ENCODE measurements at regions not wholly inside any gene's neighbourhood (a gene's known extent, or its start where the extent isn't known, plus 50 kb on each side); places are given as distances from the start of the nearest gene placed in this dataset.
A peak's percentile ranks its signal among the peaks of the same experiment; 100 is the strongest.

GRCh38 chr9:16303506-16303905 is 567.0 kb downstream of the BNC2 start:
- DNase-seq, result no peak
- no peak overlapping the region for H3K27ac ChIP-seq
- no peaks in the 10 kb centered on the region for H3K36me3 ChIP-seq
- intact Hi-C loops (cut with DNase I; ENCODE audit: low total_unique reads), result no loop called here
- no peaks in the 10 kb centered on the region for H3K27me3 ChIP-seq
- H3K4me3 ChIP-seq, result no peak overlapping the region
- H3K4me1 ChIP-seq, result no peaks in the 10 kb centered on the region
- H3K9me3 ChIP-seq, result no peaks in the 10 kb centered on the region
- no peak for TF ChIP-seq POLR2A (IDR thresholded peaks at IDR 0.05)
- TF ChIP-seq, protein P1, sequence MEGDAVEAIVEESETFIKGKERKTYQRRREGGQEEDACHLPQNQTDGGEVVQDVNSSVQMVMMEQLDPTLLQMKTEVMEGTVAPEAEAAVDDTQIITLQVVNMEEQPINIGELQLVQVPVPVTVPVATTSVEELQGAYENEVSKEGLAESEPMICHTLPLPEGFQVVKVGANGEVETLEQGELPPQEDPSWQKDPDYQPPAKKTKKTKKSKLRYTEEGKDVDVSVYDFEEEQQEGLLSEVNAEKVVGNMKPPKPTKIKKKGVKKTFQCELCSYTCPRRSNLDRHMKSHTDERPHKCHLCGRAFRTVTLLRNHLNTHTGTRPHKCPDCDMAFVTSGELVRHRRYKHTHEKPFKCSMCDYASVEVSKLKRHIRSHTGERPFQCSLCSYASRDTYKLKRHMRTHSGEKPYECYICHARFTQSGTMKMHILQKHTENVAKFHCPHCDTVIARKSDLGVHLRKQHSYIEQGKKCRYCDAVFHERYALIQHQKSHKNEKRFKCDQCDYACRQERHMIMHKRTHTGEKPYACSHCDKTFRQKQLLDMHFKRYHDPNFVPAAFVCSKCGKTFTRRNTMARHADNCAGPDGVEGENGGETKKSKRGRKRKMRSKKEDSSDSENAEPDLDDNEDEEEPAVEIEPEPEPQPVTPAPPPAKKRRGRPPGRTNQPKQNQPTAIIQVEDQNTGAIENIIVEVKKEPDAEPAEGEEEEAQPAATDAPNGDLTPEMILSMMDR (IDR thresholded peaks at IDR 0.05), result no peak

- no peak overlapping the region for H3K27ac ChIP-seq
- H3K36me3 ChIP-seq, result no peaks in the 10 kb centered on the region
- H3K4me3 ChIP-seq, result no peak overlapping the region
- no peaks in the 10 kb centered on the region for H3K4me1 ChIP-seq
- TF ChIP-seq, protein P1 (IDR thresholded peaks at IDR 0.05), result no peak
- TF ChIP-seq POLR2A (IDR thresholded peaks at IDR 0.05), result no peak
- no peaks in the 10 kb centered on the region for H3K9me3 ChIP-seq
- no peak for DNase-seq
- no peaks in the 10 kb centered on the region for H3K27me3 ChIP-seq
- intact Hi-C loops (cut with DNase I; ENCODE audit: low total_unique reads), result no loop called here
These were observed 566.2 kb downstream of the BNC2 start for GRCh38 chr9:16304301-16304700.

- H3K4me3 ChIP-seq, result no peak overlapping the region
- TF ChIP-seq, protein P1 (IDR thresholded peaks at IDR 0.05), result no peak
- no peak for TF ChIP-seq POLR2A (IDR thresholded peaks at IDR 0.05)
- no peak overlapping the region for H3K27ac ChIP-seq
- H3K36me3 ChIP-seq, result no peaks in the 10 kb centered on the region
- H3K9me3 ChIP-seq, result no peaks in the 10 kb centered on the region
- H3K4me1 ChIP-seq, result no peaks in the 10 kb centered on the region
- DNase-seq, result no peak
- no peaks in the 10 kb centered on the region for H3K27me3 ChIP-seq
- intact Hi-C loops (cut with DNase I; ENCODE audit: low total_unique reads), result no loop called here
These were observed 563.9 kb downstream of the BNC2 start for GRCh38 chr9:16306586-16306985.

DNA sequence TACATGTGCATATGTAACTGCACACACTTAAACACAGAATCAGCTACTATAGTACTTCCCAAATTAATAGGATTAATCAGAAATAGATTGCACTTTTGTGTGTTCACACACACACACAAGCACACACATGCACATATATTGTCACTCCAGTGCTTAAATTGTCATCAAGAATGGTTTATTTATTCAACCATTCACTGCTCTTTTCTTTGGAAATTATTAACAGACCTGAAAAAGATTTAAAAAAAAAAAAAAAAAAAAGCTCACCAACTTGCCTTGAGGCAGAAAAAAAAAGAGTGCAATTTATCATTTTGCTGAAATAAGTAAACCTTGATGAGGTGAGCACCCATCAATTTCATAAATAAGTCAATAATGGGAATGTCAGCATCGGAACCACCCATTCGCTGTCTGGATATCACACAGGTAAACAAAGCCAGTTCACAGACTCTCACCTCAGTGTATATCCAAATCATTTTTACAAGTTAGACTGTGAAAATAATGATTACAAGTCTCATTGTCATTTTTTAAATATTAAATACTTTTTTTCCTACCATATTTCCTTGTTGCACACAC is 562.8 kb downstream of the BNC2 start:
- no peaks in the 10 kb centered on the region for H3K9me3 ChIP-seq
- H3K27me3 ChIP-seq, result no peaks in the 10 kb centered on the region
- no peak overlapping the region for H3K27ac ChIP-seq
- no peak for DNase-seq
- intact Hi-C loops (cut with DNase I; ENCODE audit: low total_unique reads), result no loop called here
- no peaks in the 10 kb centered on the region for H3K36me3 ChIP-seq
- H3K4me3 ChIP-seq, result no peak overlapping the region
- TF ChIP-seq, protein P1 (IDR thresholded peaks at IDR 0.05), result no peak
- TF ChIP-seq POLR2A (IDR thresholded peaks at IDR 0.05), result no peak
- H3K4me1 ChIP-seq, result no peaks in the 10 kb centered on the region

- intact Hi-C loops (cut with DNase I; ENCODE audit: low total_unique reads), result no loop called here
- Histone ChIP-seq H3K4me1 (no peaks in the 10 kb centered on the region), H3K27ac (peak overlapping the region; percentile 60 to 77), H3K36me3 (no peaks in the 10 kb centered on the region), H3K4me3 (no peak overlapping the region), H3K27me3 (no peaks in the 10 kb centered on the region), H3K9me3 (no peaks in the 10 kb centered on the region)
- no peak for DNase-seq
- TF ChIP-seq, protein P1 (IDR thresholded peaks at IDR 0.05), result no peak
- TF ChIP-seq POLR2A (IDR thresholded peaks at IDR 0.05), result no peak
These were observed 561.8 kb downstream of the BNC2 start for GRCh38 chr9:16308645-16309044.
